NCI-H1930 (cell line): ENCODE measurements at regions not wholly inside any gene's neighbourhood (a gene's known extent, or its start where the extent isn't known, plus 50 kb on each side); places are given as distances from the start of the nearest gene placed in this dataset.

Experiments
- DNase-seq, 2 experiments: peaks; one replicate each; lab custom pipeline; 2025; lab: John Stamatoyannopoulos, UW

DNA sequence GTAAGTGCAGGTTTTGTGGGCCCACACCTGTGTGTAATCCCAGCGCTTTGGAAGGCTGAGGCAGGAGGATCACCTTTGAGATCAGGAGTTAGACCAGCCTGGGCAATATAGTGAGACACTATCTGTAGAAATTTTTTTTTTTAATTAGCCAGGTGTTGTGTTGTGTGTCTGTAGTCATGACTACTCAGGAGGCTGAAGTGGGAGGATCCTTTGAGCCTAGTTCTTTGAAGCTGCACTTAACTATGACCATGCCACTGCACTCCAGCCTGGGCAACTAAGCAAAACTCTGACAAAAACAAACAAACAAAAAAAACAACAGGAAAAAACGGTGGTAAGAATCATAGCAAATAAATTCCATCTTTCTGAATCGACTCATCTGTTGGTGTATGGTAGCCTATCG, 268.6 kb upstream of the PDGFD start:
- DNase-seq, result no peak

- DNase-seq, result no peak
These were observed 258.5 kb upstream of the PDGFD start for GRCh38 chr11:104422324-104422944.

- DNase-seq, result no peak
These were observed 246.4 kb upstream of the PDGFD start for GRCh38 chr11:104410336-104410735.

- DNase-seq, result no peak
These were observed 244.7 kb upstream of the PDGFD start for GRCh38 chr11:104408630-104409029.

DNA sequence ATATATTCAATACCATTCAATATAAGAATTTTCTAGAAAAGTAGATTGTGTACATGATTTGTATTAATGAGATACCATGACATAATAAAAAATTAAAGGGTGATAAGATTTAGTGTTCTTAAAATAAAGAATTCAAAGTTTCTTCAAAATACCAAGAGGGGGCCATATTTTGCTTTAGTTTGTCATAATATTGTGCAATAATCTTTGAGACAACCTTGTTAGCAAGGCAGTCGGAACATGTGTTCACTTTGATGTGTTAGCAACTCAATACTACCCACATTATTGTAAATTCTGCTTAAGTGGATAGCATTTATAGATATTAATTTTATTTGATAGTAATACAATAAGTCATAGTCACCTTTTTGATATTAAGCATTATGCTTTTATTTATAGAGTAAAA, 241.3 kb upstream of the PDGFD start:
- DNase-seq, result no peak

DNA sequence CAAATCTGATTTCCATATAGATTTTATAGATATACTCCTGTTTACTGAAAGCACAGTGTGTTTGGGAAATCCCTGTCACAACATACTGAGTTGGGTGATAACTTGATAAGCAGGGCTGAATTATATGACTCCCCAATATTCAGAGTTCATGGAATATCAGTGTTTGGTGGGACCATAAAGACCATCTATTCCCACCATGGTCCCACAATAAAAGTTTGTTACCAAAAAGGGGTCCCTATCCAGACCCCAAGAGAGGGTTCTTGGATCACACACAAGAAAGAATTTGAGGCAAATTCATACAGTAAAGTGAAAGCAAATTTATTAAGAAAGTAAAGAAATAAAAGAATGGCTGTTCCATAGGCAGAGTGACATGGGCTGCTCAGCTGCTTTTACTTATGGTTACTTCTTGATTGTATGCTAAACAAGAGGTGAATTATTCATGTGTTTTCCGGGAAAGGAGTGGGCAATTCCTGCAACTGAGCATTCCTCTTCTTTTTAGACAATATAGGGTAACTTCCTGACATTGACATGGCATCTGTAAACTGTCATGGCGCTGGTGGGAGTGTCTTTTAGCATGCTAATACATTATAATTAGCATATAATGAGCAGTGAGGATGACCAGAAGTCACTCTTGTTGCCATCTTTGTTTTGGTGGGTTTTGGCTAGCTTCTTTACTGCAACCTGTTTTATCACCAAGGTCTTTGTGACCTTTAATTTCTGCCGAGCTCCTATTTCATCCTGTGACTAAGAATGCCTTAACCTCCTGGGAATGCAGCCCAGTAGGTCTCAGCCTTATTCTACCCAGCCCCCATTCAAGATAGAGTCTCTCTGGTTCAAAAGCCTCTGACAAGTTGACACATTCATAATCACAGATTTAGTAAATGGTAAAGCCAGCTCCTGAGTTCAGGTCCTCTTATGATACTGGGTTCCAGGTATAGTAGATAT, 240.6 kb upstream of the PDGFD start:
- no peak for DNase-seq

DNA sequence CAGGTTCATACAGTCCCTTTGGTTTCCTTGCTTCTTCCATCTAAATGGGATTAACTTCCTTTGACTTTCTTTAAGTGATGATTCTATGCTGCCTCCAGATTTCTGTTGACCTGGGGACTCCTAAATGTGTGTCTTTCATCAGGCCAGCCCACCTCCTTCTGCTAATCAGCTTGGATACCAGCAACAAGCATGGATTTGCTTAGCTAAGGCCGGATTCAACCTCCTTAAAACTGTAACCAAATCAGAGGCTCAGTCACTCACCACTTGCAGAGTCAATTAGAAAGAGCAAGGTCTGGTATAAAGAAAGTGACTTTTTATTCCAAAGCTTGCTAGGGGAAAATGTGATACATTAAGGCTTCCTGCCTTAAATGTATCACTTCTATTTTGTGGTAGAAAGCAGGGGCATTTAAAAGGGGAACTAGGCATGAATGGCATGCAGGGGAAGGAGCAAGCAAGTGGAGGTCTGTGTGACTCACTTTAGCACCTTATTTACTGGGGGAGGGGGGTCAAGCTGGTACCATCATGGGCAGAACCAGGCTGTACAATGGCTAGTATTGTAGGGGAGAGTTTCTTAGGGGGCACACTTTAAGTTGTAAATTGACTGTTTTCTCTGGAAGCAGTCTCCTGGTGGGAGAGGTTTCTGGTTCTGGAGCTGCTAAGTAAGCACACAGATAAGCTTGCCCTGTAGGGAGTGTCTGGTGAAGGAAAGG, 239.0 kb upstream of the PDGFD start:
- DNase-seq, result no peak

DNA sequence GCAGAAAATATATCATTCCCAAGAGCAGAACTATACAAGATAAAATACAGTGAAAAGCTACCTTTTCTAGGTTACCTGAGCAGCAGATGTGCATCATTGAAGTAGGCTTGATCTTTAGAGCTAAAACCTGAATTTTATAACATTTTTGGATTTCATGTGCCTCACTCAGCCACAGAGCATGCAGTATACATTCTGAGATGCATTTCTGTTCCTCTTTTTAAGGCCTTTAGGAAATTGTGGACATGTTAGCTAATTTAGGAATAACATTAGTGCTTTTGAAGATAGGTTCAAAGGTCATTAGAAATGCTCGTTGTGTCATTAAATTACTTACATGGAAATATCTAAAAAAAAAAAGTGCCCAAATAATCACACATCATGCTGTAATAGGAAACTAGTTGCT, 230.6 kb upstream of the PDGFD start:
- no peak for DNase-seq

DNA sequence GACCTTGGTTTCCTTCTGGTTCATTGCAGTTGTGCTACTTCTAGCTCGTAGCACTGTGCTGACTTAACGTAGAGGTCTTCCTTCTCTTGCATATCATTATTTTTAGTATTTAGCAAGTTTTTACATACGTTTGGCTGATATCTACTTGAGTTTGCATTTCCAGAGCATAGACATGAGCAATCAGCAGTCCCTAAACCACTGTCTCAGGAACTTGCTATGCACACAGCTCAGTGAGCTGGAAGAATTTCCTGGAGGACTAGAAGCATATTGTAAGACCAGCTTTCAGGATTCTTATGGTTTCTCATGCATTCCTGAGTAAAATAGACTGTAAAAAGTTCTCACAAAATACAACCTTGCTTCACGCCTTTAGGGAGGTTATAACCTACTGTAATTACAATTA, 226.7 kb upstream of the PDGFD start:
- no peak for DNase-seq

GRCh38 chr11:104385884-104386283, 221.9 kb upstream of the PDGFD start:
- no peak for DNase-seq

DNA sequence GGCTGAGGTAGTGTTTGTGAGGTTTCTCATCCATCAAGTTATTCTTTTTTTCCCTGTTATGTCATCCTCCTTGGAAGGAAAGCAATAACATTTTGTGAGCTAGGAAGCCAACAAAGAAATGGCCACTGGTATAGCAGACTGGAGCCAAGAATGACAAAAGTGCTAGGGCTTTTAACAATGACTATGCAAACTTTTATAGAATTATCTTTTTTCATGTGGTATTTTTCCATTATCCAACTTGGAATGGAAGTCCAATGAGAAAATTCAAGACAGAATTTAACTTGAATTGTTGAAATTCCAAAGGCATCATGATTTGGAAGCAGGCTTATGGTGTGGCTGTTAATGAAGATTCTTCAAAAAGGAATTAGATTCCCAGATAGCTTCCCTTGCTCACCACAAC, 216.4 kb upstream of the PDGFD start:
- no peak for DNase-seq

DNA sequence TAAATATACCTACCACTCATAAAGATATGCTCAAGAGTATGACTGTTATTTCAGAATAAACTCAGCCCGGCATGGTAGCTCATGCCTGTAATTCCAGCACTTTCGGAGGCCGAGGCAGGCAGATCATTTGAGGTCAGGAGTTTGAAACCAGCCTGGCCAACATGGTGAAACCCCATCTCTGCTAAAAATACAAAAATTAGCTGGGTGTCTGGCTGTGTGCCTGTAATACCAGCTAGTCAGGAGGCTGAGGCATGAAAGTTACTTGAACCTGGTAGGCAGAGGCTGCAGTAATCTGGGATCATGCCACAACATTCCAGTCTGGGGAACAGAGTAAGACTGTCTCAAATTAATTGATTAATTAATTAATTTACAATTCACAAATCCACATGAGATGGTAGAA, 208.2 kb upstream of the PDGFD start:
- DNase-seq, result no peak

DNA sequence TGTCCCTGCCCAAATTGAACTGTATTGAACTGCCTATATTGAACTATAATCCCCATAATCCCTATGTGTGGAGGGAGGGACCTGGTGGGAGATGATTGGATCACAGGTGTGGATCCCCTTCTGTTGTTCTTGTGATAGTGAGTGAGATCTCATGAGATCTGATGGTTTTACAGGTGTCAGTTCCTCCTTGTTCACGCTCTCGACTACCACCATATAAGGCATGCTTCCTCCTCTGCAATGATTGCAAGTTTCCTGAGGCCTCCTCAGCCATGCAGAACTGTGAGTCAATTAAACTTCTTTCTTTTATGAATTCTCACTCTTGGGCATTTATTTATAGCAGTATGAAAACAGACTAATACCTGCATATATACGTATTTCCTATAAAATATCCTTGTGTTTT, 206.5 kb upstream of the PDGFD start:
- DNase-seq, result no peak

GRCh38 chr11:104369761-104370160, 205.8 kb upstream of the PDGFD start:
- DNase-seq, result no peak

GRCh38 chr11:104366321-104366734, 202.4 kb upstream of the PDGFD start:
- no peak for DNase-seq

GRCh38 chr11:104365676-104366075, 201.7 kb upstream of the PDGFD start:
- DNase-seq, result no peak

DNA sequence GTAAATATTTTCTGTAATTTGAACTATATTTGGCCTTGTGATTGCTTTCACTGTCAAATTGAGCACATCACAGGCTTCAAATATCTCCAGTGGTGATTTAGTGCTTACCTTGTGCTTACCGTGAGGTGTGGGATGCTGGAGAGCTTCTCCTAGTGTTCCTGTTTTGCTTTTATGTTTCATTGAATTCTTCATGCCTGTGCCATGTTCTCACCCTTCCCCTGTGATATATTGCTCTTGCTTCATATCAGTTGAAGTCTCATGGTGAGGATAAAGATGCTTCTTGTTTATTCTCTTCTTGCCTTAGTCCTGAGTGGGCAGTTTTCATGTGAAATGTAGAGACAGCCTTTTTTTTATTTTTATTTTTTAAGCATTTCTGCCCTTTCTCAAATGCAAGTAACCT, 198.0 kb upstream of the PDGFD start:
- DNase-seq, result no peak

GRCh38 chr11:104352036-104352435, 188.1 kb upstream of the PDGFD start:
- DNase-seq, result no peak

DNA sequence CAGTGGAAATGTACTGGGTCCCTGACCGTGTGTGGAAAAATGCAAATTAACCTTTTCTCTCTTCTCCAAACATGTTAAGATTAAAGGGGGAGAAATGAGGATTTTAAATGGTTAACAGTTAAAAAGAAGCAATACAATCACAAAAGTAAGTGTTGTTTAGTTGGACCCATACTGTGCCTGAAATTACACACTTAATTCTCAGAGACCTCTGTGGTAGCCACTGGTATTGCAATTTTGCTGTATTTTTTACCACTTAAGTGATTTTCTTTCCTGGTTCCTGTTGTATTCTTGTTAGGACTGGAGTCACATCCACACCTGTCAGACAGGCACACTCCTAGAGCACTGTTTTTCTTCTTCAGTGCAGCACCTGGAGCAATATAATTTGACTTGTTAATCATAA, 179.6 kb upstream of the PDGFD start:
- peak; percentile 7 to 40 for DNase-seq

GRCh38 chr11:104340590-104340989, 176.6 kb upstream of the PDGFD start:
- DNase-seq, result no peak

DNA sequence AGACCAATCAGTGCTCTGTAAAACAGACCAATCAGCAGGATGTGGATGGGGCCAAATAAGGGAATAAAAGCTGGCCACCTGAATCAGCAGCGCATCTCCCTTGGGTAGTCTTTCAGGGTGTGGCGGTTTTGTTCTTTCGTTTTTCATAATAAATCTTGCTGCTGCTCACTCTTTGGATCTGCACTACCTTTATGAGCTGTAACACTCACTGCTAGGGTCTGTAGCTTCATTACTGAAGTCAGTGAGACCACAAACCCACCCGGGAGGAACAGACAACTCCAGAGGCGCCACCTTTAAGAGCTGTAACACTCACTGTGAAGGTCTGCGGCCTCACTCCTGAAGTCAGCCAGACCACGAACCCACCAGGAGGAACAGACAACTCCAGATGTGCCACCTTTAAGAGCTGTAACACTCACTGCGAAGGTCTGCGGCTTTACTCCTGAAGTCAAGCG, 175.5 kb upstream of the PDGFD start:
- no peak for DNase-seq

- no peak for DNase-seq
These were observed 174.2 kb upstream of the PDGFD start for GRCh38 chr11:104338186-104338585.

GRCh38 chr11:104337273-104337672, 173.3 kb upstream of the PDGFD start:
- DNase-seq, result no peak
